ENCODE measurements at regions not wholly inside any gene's neighbourhood (a gene's known extent, or its start where the extent isn't known, plus 50 kb on each side); places are given as distances from the start of the nearest gene placed in this dataset.

GRCh38 chr2:53497020-53497419, 270.6 kb upstream of the CHAC2 start:
- no peak for TF ChIP-seq POLR2AphosphoS5 (IDR thresholded peaks at IDR 0.05)
- TF ChIP-seq CTCF (IDR thresholded peaks at IDR 0.05) = no peak

Data from suprapubic skin (tissue), 3 donors.